ENCODE measurements at regions not wholly inside any gene's neighbourhood (a gene's known extent, or its start where the extent isn't known, plus 50 kb on each side); places are given as distances from the start of the nearest gene placed in this dataset.

- DNase-seq: no peak
- Histone ChIP-seq H3K9me3 (peaks cover 0 to 16% (median 6%) of the 10 kb centered on the region in 11 donors), H3K4me1 (no peaks in the 10 kb centered on the region), H3K4me3 (no peak overlapping the region), H3K27me3 (no peaks in the 10 kb centered on the region), H3K27ac (no peak overlapping the region), H3K36me3 (no peaks in the 10 kb centered on the region)
- no peak for TF ChIP-seq CTCF (IDR thresholded peaks at IDR 0.05)
- 71 to 96% methylated on average over 3 of the region's 3 CpGs for WGBS, 2 donors
- ATAC-seq: no peak
- intact Hi-C loops (cut with DNase I): no loop called here
Observed at GRCh38 chr1:79224537-79224936, 218.0 kb upstream of the ADGRL4 start.

GRCh38 chr1:79220509-79220908, 214.0 kb upstream of the ADGRL4 start:
- intact Hi-C loops (cut with DNase I): no loop called here
- H3K36me3 ChIP-seq: no peaks in the 10 kb centered on the region
- no peak overlapping the region for H3K27ac ChIP-seq
- H3K4me1 ChIP-seq: no peaks in the 10 kb centered on the region
- TF ChIP-seq CTCF (IDR thresholded peaks at IDR 0.05): no peak
- H3K27me3 ChIP-seq: no peaks in the 10 kb centered on the region
- no peak overlapping the region for H3K4me3 ChIP-seq
- H3K9me3 ChIP-seq: peaks cover 0 to 16% (median 6%) of the 10 kb centered on the region in 11 donors
- ATAC-seq (no peak), DNase-seq (no peak)
- 85 to 89% methylated on average over 2 of the region's 2 CpGs for WGBS, 2 donors

GRCh38 chr1:79215311-79215710, 208.8 kb upstream of the ADGRL4 start:
- peaks cover 0 to 5% (median under 1%) of the 10 kb centered on the region in 11 donors for H3K9me3 ChIP-seq
- no peaks in the 10 kb centered on the region for H3K36me3 ChIP-seq
- 88 to 89% methylated on average over 4 of the region's 4 CpGs for WGBS, 2 donors
- no peaks in the 10 kb centered on the region for H3K4me1 ChIP-seq
- no peaks in the 10 kb centered on the region for H3K27me3 ChIP-seq
- no peak for DNase-seq
- ATAC-seq: no peak
- no peak overlapping the region for H3K4me3 ChIP-seq
- intact Hi-C loops (cut with DNase I): no loop called here
- no peak for TF ChIP-seq CTCF (IDR thresholded peaks at IDR 0.05)
- H3K27ac ChIP-seq: no peak overlapping the region

GRCh38 chr1:79207786-79208185, 201.3 kb upstream of the ADGRL4 start:
- DNase-seq (no peak), ATAC-seq (no peak)
- peaks cover 0 to 4% (median 0%) of the 10 kb centered on the region in 11 donors for H3K9me3 ChIP-seq
- H3K36me3 ChIP-seq: no peaks in the 10 kb centered on the region
- no peaks in the 10 kb centered on the region for H3K27me3 ChIP-seq
- intact Hi-C loops (cut with DNase I): no loop called here
- no peak overlapping the region for H3K27ac ChIP-seq
- no peak overlapping the region for H3K4me3 ChIP-seq
- 83 to 85% methylated on average over 4 of the region's 4 CpGs for WGBS, 2 donors
- H3K4me1 ChIP-seq: no peaks in the 10 kb centered on the region
- TF ChIP-seq CTCF (IDR thresholded peaks at IDR 0.05): no peak
